Heart left ventricle (tissue), 13 donors: ENCODE measurements at regions not wholly inside any gene's neighbourhood (a gene's known extent, or its start where the extent isn't known, plus 50 kb on each side); places are given as distances from the start of the nearest gene placed in this dataset.

Source experiments
- CTCF ChIP-seq, 12 donors: fragments of 200-600 bp; sonication (generic) in 4 of 12; IDR thresholded peaks; one replicate each; pipeline versions ENCODE4 v1.5.0 to v1.8.0; 2018 to 2022; ENCODE audit warnings: antibody characterized with exemption in 12 of 12, mild to moderate bottlenecking in 5 of 12
- POLR2A ChIP-seq, 2 donors: fragments of 450-650 bp; IDR thresholded peaks; one replicate each; pipeline ENCODE4 v1.6.1; 2017; ENCODE audit warnings: antibody characterized with exemption in 2 of 2, mild to moderate bottlenecking in 2 of 2, moderate library complexity in 2 of 2
- donor health status: ischemic (EF 13 %, LVEDD 7.1; RV severe dilation, severe dysfunction).
- donor health status: DM: no; HTN: yes; CAD: no.
- donor health status: DM: no; HTN: no; CAD: no.
- donor health status: ischemic (EF 25% LVEDD 6.9; RV normal size, moderate dysfunction).
- donor health status: ischemic (EF 25% LVEDD 5.7; RV mildly dilated, moderate dysfunction).
- donor health status: ischemic (EF 35%, LVEDD 5.7; RV mildly dilated, moderate dysfunction).
- donor health status: nonischemic (EF 11% LVEDD 7.7; RV severe dilation, severe dysfunction).
- donor health status: DM: yes; HTN: yes; CAD: no.
- donor health status: PGD.
- donor health status: ischemic (EF 29% LVEDD 5.4; RV normal size, mild dysfunction).
- donor health status: nonischemic (EF 23%, LVEDD 6.1; RV moderate dilation, normal function).

- TF ChIP-seq CTCF (IDR thresholded peaks at IDR 0.05) = no peak
- TF ChIP-seq POLR2A (IDR thresholded peaks at IDR 0.05) = no peak
These were observed 491.5 kb upstream of the TUSC1 start for GRCh38 chr9:26169708-26170107.
